ENCODE measurements at regions not wholly inside any gene's neighbourhood (a gene's known extent, or its start where the extent isn't known, plus 50 kb on each side); places are given as distances from the start of the nearest gene placed in this dataset.

- H2BK20ac ChIP-seq (ENCODE audit: low read depth, low read length, poor library complexity, severe bottlenecking): no peak overlapping the region
- DNase-seq: no peak
- no peak overlapping the region for H3K23ac ChIP-seq (ENCODE audit: insufficient read length, low read depth, low read length)
- H3T11ph ChIP-seq (ENCODE audit: low read length): no peak overlapping the region
- H3K4me2 ChIP-seq (ENCODE audit: insufficient read depth, insufficient read length, low read length): no peak overlapping the region
- Mint-ChIP-seq H3K27me3 (ENCODE audit: low read depth) (peaks cover 16% of the 10 kb centered on the region), H3K4me1 (peaks cover 8 to 9% of the 10 kb centered on the region in 2 experiments), H3K36me3 (ENCODE audit: insufficient read depth in 1 of 3, low read depth in 3 of 3) (no peaks in the 10 kb centered on the region), H3K9me3 (peaks cover 0 to 3% of the 10 kb centered on the region in 2 experiments; a peak in 4 of 5 replicates), H3K27ac (peak overlapping the region in 1 of 3 experiments; percentile 33; a peak in 1 of 7 replicates), H3K4me3 (no peak overlapping the region)
- H3K79me1 ChIP-seq (ENCODE audit: insufficient read depth, low read depth, low read length, poor library complexity, severe bottlenecking): no peaks in the 10 kb centered on the region
- no CpG with 5 or more reads among the region's 4 CpGs for WGBS (ENCODE audit: extremely low coverage, insufficient read length, low lambda C conversion rate)
- H2BK12ac ChIP-seq (ENCODE audit: insufficient read length, low read depth, low read length): no peak overlapping the region
- H3K9me3 ChIP-seq (ENCODE audit: control insufficient read depth, low read depth, low read length): no peaks in the 10 kb centered on the region
- H3K18ac ChIP-seq (ENCODE audit: insufficient read length, low read depth, low read length): no peak overlapping the region
- no peak overlapping the region for H2BK5ac ChIP-seq (ENCODE audit: insufficient read length, low read length)
- no peak overlapping the region for H2AFZ ChIP-seq (ENCODE audit: low read length)
- no peaks in the 10 kb centered on the region for H3K23me2 ChIP-seq (ENCODE audit: insufficient read length, low read depth, low read length, poor library complexity, severe bottlenecking)
- no peak overlapping the region for H2BK120ac ChIP-seq (ENCODE audit: low read depth, low read length, poor library complexity, severe bottlenecking)
- TF ChIP-seq CTCF (conservative IDR thresholded peaks at IDR 0.05): no peak
- no peak overlapping the region for H3K4ac ChIP-seq (ENCODE audit: low read depth, low read length)
- H3K14ac ChIP-seq (ENCODE audit: insufficient read depth, low read length): no peak overlapping the region
- no peak overlapping the region for H2AK5ac ChIP-seq (ENCODE audit: insufficient read length, low read length)
- no peak overlapping the region for H4K91ac ChIP-seq (ENCODE audit: insufficient read length, low read depth, low read length)
- no peaks in the 10 kb centered on the region for H3K79me2 ChIP-seq (ENCODE audit: insufficient read depth, low read length)
- H4K8ac ChIP-seq (replicated peaks; ENCODE audit: insufficient read length, low read depth, low read length): no peak overlapping the region
- no peak overlapping the region for H2BK15ac ChIP-seq (ENCODE audit: low read depth, low read length)
- no peaks in the 10 kb centered on the region for H3K4me1 ChIP-seq (ENCODE audit: insufficient read depth, low read length)
- H3K56ac ChIP-seq (ENCODE audit: insufficient read length, low read depth, low read length): no peak overlapping the region
- H3K27ac ChIP-seq (ENCODE audit: insufficient read length, low read depth, low read length): no peak overlapping the region
- H4K5ac ChIP-seq (ENCODE audit: insufficient read length, low read depth, low read length): no peak overlapping the region
- no peak overlapping the region for H3K9ac ChIP-seq (ENCODE audit: extremely low read depth, insufficient read length, low read length)
- no peaks in the 10 kb centered on the region for H4K20me1 ChIP-seq (ENCODE audit: control insufficient read depth, insufficient read depth, insufficient read length)
- no peaks in the 10 kb centered on the region for H3K27me3 ChIP-seq (ENCODE audit: insufficient read depth, low read length)
These were observed 56.2 kb upstream of the TOPAZ1 start for GRCh38 chr3:44185396-44185915.

All from H9 (cell line).